ENCODE measurements at regions not wholly inside any gene's neighbourhood (a gene's known extent, or its start where the extent isn't known, plus 50 kb on each side); places are given as distances from the start of the nearest gene placed in this dataset.

GRCh38 chr9:101999441-101999840 is 261.0 kb upstream of the GRIN3A start:
- no peaks in the 10 kb centered on the region for H3K27me3 ChIP-seq
- TF ChIP-seq CTCF (IDR thresholded peaks at IDR 0.05) (no peak), POLR2A (IDR thresholded peaks at IDR 0.05) (no peak)
- H3K4me3 ChIP-seq, result no peak overlapping the region
- H3K9me3 ChIP-seq (replicated peaks in 1 of 3), result no peaks in the 10 kb centered on the region
- H3K36me3 ChIP-seq (replicated peaks in 1 of 2), result no peaks in the 10 kb centered on the region
- no peak overlapping the region for H3K27ac ChIP-seq
- intact Hi-C loops (cut with DNase I), result no loop called here
- H3K4me1 ChIP-seq (replicated peaks in 1 of 2), result no peaks in the 10 kb centered on the region
- DNase-seq, result no peak
- 75 to 95% (median 79%) methylated on average over 1 of the region's 1 CpG for WGBS, 4 donors

GRCh38 chr9:101995231-101995630 is 256.8 kb upstream of the GRIN3A start:
- no peak for TF ChIP-seq CTCF (IDR thresholded peaks at IDR 0.05)
- TF ChIP-seq POLR2A (IDR thresholded peaks at IDR 0.05), result no peak
- H3K4me3 ChIP-seq, result no peak overlapping the region
- no peaks in the 10 kb centered on the region for H3K9me3 ChIP-seq (replicated peaks in 1 of 3)
- DNase-seq, result no peak
- H3K27ac ChIP-seq, result no peak overlapping the region
- H3K36me3 ChIP-seq (replicated peaks in 1 of 2), result no peaks in the 10 kb centered on the region
- WGBS, 4 donors, result 58 to 73% (median 64%) methylated on average over 5 of the region's 5 CpGs
- no peaks in the 10 kb centered on the region for H3K27me3 ChIP-seq
- intact Hi-C loops (cut with DNase I), result no loop called here
- H3K4me1 ChIP-seq (replicated peaks in 1 of 2), result no peaks in the 10 kb centered on the region

GRCh38 chr9:101993771-101994170 is 255.3 kb upstream of the GRIN3A start:
- Histone ChIP-seq H3K9me3 (replicated peaks in 1 of 3) (no peaks in the 10 kb centered on the region), H3K4me1 (replicated peaks in 1 of 2) (no peaks in the 10 kb centered on the region), H3K4me3 (no peak overlapping the region), H3K27ac (no peak overlapping the region), H3K27me3 (no peaks in the 10 kb centered on the region), H3K36me3 (replicated peaks in 1 of 2) (no peaks in the 10 kb centered on the region)
- WGBS, 4 donors, result 81 to 88% (median 84%) methylated on average over 1 of the region's 1 CpG
- intact Hi-C loops (cut with DNase I), result no loop called here
- DNase-seq, result no peak
- TF ChIP-seq CTCF (IDR thresholded peaks at IDR 0.05) (no peak), POLR2A (IDR thresholded peaks at IDR 0.05) (no peak)

GRCh38 chr9:101991926-101992325 is 253.5 kb upstream of the GRIN3A start:
- TF ChIP-seq CTCF (IDR thresholded peaks at IDR 0.05) (no peak), POLR2A (IDR thresholded peaks at IDR 0.05) (no peak)

More at GRCh38 chr9:101991926-101992325, 253.5 kb upstream of the GRIN3A start:
- Histone ChIP-seq H3K4me1 (replicated peaks in 1 of 2) (no peaks in the 10 kb centered on the region), H3K27me3 (no peaks in the 10 kb centered on the region), H3K27ac (no peak overlapping the region), H3K36me3 (replicated peaks in 1 of 2) (no peaks in the 10 kb centered on the region), H3K4me3 (no peak overlapping the region), H3K9me3 (replicated peaks in 1 of 3) (no peaks in the 10 kb centered on the region)
- no peak for DNase-seq
- intact Hi-C loops (cut with DNase I), result no loop called here
